ENCODE measurements at regions not wholly inside any gene's neighbourhood (a gene's known extent, or its start where the extent isn't known, plus 50 kb on each side); places are given as distances from the start of the nearest gene placed in this dataset.

DNA sequence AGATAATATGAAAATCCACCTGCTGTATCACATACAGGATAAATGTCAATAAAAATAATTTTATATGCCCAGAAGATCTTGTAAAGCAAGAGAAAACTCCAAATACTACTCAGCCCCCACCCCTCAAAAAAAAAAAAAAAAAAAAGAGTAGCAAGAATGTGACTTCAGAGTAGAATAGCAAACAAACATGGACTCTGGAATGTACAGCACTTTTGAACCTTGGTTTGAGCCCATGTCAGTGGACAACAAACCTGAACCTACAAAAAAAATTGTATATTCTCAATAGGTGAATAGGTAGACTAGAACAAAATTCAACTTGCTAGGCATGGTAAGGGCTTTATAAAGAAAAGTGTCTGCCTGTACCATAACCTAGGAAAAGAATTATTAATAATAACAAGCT, 428.0 kb downstream of the SLITRK6 start:
- DNase-seq (ENCODE audit: extremely low read depth, low read depth): no peak
- TF ChIP-seq, protein P1, sequence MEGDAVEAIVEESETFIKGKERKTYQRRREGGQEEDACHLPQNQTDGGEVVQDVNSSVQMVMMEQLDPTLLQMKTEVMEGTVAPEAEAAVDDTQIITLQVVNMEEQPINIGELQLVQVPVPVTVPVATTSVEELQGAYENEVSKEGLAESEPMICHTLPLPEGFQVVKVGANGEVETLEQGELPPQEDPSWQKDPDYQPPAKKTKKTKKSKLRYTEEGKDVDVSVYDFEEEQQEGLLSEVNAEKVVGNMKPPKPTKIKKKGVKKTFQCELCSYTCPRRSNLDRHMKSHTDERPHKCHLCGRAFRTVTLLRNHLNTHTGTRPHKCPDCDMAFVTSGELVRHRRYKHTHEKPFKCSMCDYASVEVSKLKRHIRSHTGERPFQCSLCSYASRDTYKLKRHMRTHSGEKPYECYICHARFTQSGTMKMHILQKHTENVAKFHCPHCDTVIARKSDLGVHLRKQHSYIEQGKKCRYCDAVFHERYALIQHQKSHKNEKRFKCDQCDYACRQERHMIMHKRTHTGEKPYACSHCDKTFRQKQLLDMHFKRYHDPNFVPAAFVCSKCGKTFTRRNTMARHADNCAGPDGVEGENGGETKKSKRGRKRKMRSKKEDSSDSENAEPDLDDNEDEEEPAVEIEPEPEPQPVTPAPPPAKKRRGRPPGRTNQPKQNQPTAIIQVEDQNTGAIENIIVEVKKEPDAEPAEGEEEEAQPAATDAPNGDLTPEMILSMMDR (IDR thresholded peaks at IDR 0.05; ENCODE audit: low read depth, low read length): no peak

DNA sequence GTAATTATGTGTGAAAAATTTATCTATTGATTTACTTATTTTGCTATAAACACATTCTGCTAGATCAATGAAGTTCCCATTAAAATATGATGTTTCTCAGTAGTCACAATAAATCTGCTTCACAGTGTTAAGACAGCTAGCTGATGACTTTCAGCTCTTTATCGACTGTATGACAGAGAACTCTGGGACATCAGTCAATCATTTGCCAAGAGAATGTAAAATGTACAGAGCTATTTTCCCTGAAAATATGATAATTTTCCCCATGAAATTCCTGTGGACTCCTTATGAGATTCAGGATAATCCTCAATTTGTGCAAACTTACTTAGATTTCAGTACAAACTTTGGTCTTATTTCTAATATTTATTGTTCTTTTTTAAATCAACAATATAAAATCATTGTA, 430.5 kb downstream of the SLITRK6 start:
- TF ChIP-seq, protein P1 (IDR thresholded peaks at IDR 0.05; ENCODE audit: low read depth, low read length): no peak
- no peak for DNase-seq (ENCODE audit: extremely low read depth, low read depth)

DNA sequence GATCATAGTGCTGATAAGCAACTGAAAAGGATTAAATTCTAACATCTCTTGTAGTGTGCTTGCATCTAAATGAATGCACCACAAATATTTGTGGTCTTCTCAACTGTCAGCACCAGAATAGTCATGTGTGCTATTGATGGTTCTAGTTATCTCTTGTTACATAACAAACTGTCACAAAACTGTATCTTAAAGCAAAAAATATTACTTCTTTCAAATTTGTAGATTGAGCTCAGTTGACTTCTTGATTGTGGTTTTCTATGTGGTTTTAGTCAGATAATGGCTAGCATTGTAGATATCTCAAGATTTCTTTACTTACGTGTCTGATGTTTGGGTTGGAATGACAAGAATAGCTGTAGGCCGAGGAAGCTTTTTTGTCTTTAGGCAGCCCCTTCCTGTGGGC, 431.3 kb downstream of the SLITRK6 start:
- TF ChIP-seq, protein P1 (IDR thresholded peaks at IDR 0.05; ENCODE audit: low read depth, low read length): no peak
- no peak for DNase-seq (ENCODE audit: extremely low read depth, low read depth)

DNA sequence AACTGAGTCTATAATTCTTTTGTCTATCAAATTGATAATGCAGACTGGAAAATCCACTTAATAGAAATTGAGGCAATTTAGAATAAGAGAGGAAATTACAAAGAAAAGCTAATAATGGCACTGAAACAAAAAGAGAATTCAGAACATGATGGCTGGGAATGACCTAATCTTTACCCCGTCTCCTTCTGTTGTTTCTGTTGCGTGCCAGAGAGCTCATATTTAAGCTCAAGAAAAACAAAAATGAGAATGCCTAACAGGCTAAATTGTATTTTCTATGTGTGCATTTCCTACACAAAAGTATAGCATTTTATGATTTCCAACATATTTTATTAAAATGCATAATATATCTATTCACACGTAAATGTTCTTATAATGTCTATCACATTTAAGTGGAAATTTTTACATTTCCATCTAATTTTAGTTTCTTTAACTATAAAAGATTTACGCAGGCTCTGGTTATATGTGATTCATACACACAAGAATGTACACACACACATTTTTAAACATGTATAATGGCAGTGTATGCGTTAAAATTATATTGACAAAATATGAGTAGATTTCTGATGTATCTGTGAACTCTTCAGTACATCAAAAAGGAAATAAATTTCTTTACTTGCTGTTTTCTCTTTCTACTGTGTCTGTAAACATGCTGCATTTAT, 432.3 kb downstream of the SLITRK6 start:
- TF ChIP-seq, protein P1 (IDR thresholded peaks at IDR 0.05; ENCODE audit: low read depth, low read length): no peak
- no peak for DNase-seq (ENCODE audit: extremely low read depth, low read depth)

DNA sequence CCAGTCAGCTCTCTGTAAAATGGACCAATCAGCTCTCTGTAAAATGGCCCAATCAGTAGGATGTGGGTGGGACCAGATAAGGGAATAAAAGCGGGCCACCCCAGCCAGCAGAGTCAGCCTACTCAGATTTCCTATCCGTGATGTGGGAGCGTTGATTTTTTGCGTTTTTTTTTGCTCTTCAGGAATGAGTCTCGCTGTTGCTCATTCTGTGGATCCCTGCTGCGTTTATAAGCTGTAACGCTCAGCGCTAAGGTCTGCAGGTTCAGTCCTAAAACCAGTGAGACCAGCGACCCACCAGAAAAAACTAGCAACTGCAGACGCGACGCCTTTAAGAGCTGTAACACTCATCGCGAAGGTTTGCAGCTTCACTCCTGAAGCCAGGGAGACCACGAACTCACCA, 435.7 kb downstream of the SLITRK6 start:
- TF ChIP-seq, protein P1 (IDR thresholded peaks at IDR 0.05; ENCODE audit: low read depth, low read length): no peak
- DNase-seq (ENCODE audit: extremely low read depth, low read depth): no peak

DNA sequence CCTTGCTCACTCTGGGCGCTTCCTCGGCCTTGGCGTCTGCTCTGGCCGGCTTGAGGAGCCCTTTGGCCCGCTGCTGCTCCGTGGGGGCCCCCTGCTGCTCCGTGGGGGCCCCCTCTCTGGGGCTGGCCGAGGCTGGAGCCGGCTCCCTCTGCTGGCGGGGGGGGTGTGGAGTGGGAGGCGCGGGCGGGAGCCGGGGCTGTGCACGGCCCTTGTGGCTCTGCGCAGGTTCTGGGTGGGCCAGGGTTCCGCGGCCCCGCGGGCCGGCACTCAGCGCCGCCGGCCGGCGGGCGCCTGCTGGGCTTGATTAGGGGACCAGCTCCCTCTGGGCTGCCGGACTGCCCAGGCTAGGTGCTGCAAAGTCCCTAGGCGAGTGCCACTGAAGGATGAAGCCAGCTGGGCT, 436.2 kb downstream of the SLITRK6 start:
- TF ChIP-seq, protein P1 (IDR thresholded peaks at IDR 0.05; ENCODE audit: low read depth, low read length): no peak
- DNase-seq (ENCODE audit: extremely low read depth, low read depth): no peak

DNA sequence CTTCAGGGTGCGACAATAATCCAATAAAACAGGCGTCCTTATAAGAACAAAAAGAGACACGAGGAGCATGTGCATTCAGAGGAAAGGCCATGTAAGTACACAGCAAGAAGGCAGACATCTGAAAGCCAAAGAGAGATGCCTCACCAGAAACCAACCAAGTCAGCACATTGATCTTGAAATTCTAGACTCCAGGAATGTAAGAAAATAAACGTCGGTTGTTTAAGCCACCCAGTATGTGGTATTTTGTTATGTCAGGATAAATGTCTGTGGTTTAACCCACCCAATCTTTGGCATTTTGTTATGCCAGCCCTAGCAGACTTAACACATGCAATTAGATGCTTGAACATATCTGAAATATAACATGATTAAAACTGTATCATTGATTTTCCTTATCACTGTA, 452.0 kb downstream of the SLITRK6 start:
- no peak for DNase-seq (ENCODE audit: extremely low read depth, low read depth)

More for the DNA sequence above, 452.0 kb downstream of the SLITRK6 start:
- TF ChIP-seq, protein P1 (IDR thresholded peaks at IDR 0.05; ENCODE audit: low read depth, low read length): no peak

Measured in AG09319 (cell line).